ENCODE measurements at regions not wholly inside any gene's neighbourhood (a gene's known extent, or its start where the extent isn't known, plus 50 kb on each side); places are given as distances from the start of the nearest gene placed in this dataset.
"Not testable (repeated sequence)": the region's sequence is repeated elsewhere in the genome, so short reads cannot be mapped to it uniquely, and the experiment has no call there.

DNA sequence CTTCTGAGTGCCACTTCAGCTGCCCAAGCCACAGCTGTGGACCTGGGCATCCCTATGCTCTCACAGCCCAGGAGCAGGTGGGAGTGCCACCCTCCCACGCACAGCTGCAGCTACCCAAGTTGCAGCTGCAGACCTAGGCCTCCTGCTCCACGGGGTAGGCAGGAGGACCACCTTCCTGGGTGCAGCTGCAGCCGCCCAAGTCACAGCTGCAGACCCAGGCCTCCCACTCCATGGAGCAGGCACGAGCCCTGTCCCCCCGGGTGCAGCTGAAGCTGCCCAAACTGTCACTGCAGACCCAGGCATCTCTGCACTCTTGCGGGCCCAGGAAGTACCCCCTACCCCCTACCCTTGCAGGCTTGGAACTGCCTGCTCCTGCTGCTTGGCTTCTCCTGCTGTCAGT lies 260.2 kb downstream of the XPNPEP1 start:
- Histone ChIP-seq H3K79me1 (ENCODE audit: low read depth, low read length) (no peaks in the 10 kb centered on the region), H3K27me3 (replicated peaks in 1 of 4; ENCODE audit: control insufficient read depth in 3 of 4, extremely low read depth in 1 of 4, insufficient read depth in 3 of 4, low read length in 3 of 4) (no peaks in the 10 kb centered on the region), H2AFZ (ENCODE audit: low read length) (no peak overlapping the region), H4K20me1 (replicated peaks in 1 of 2; ENCODE audit: control insufficient read depth in 1 of 2, insufficient read depth in 2 of 2, low read length in 2 of 2) (no peaks in the 10 kb centered on the region), H4K8ac (ENCODE audit: extremely low read depth, insufficient read depth, low read length) (no peak overlapping the region; the same call in 1 of the 2 replicates), H2BK15ac (ENCODE audit: low read length) (no peak overlapping the region), H2BK5ac (ENCODE audit: low read depth, low read length) (no peak overlapping the region), H4K5ac (ENCODE audit: insufficient read length, low read depth, low read length) (no peak overlapping the region), H4K91ac (replicated peaks; ENCODE audit: insufficient read length, low read length) (no peak overlapping the region), H3K4ac (replicated peaks; ENCODE audit: insufficient read length, low read depth, low read length) (no peak overlapping the region), H3K4me2 (ENCODE audit: insufficient read depth in 1 of 2, low read depth in 2 of 2, low read length in 2 of 2) (no peak overlapping the region), H3K9me3 (ENCODE audit: insufficient read depth in 2 of 2, low read depth in 1 of 2, low read length in 1 of 2) (no peaks in the 10 kb centered on the region; a peak in 1 of 4 replicates), H3K36me3 (ENCODE audit: control insufficient read depth in 2 of 4, insufficient read depth in 4 of 4, low read length in 3 of 4) (no peaks in the 10 kb centered on the region), H3K4me3 (ENCODE audit: extremely low read depth in 1 of 4, insufficient read depth in 2 of 4, low read depth in 3 of 4, low read length in 4 of 4) (no peak overlapping the region), H3K9ac (replicated peaks in 1 of 4; ENCODE audit: extremely low read depth in 1 of 4, low read depth in 3 of 4, low read length in 3 of 4) (no peak overlapping the region), H3K27ac (ENCODE audit: low read depth, low read length) (no peak overlapping the region), H3K56ac (replicated peaks; ENCODE audit: insufficient read length, low read depth, low read length) (no peak overlapping the region), H3K79me2 (ENCODE audit: control insufficient read depth in 1 of 2, insufficient read depth in 2 of 2, low read length in 2 of 2) (no peaks in the 10 kb centered on the region), H2BK20ac (ENCODE audit: low read length) (no peak overlapping the region), H2AK5ac (ENCODE audit: low read depth, low read length) (no peak overlapping the region), H3K23ac (ENCODE audit: insufficient read length) (no peak overlapping the region), H2BK120ac (replicated peaks; ENCODE audit: low read depth, low read length) (no peak overlapping the region), H3K23me2 (ENCODE audit: low read depth, low read length) (no peaks in the 10 kb centered on the region), H2BK12ac (ENCODE audit: low read depth, low read length) (no peak overlapping the region), H3K14ac (ENCODE audit: insufficient read length) (no peak overlapping the region), H3K18ac (ENCODE audit: extremely low read depth, low read length) (no peak overlapping the region), H3K4me1 (replicated peaks in 1 of 4; ENCODE audit: control insufficient read depth in 3 of 4, insufficient read depth in 4 of 4, low read length in 3 of 4) (no peaks in the 10 kb centered on the region)
- CTCF ChIA-PET (ENCODE audit: partially characterized antibody), result interaction anchor here (0.6 to 0.8 kb wide), 2 partner anchors 21 to 728 kb away, joined by 3 read pairs; no protein-coding TSS in a partner anchor
- FAIRE-seq (no peak), DNase-seq (ENCODE audit: low read depth in 1 of 2, low spot score in 2 of 2) (no peak)
- POLR2A ChIA-PET (ENCODE audit: partially characterized antibody), result no interaction called here
- 76% methylated on average over 3 of the region's 6 CpGs; no CpG with 5 or more reads in 1 of the 2 experiments for WGBS, 2 experiments (ENCODE audit: extremely low coverage in 1 of 2, insufficient coverage in 1 of 2, insufficient read length in 1 of 2, insufficient replicate concordance in 2 of 2, low coverage in 1 of 2, low lambda C conversion rate in 2 of 2, missing lambda C conversion rate in 1 of 2)
- TF ChIP-seq CTBP2 (IDR thresholded peaks at IDR 0.05; ENCODE audit: borderline replicate concordance, insufficient read depth, insufficient read length, low read length), result no peak

DNA sequence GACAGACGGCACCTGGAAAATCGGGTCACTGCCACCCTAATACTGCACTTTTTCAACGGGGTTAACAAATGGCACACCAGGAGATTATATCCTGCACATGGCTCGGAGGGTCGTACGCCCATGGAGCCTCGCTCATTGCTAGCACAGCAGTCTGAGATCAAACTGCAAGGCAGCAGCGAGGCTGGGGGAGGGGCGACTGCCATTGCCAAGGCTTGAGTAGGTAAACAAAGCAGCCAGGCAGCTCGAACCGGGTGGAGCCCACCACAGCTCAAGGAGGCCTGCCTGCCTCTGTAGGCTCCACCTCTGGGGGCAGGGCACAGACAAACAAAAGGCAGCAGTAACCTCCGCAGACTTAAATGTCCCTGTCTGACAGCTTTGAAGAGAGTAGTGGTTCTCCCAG lies 270.7 kb downstream of the XPNPEP1 start:
- H2BK20ac ChIP-seq (ENCODE audit: low read length); H4K5ac ChIP-seq (ENCODE audit: insufficient read length, low read depth, low read length); H3K56ac ChIP-seq (replicated peaks; ENCODE audit: insufficient read length, low read depth, low read length); H4K91ac ChIP-seq (replicated peaks; ENCODE audit: insufficient read length, low read length); H3K9ac ChIP-seq (replicated peaks in 1 of 4; ENCODE audit: extremely low read depth in 1 of 4, low read depth in 3 of 4, low read length in 3 of 4); H2AFZ ChIP-seq (ENCODE audit: low read length); H3K4me3 ChIP-seq (ENCODE audit: extremely low read depth in 1 of 4, insufficient read depth in 2 of 4, low read depth in 3 of 4, low read length in 4 of 4); H2BK15ac ChIP-seq (ENCODE audit: low read length); H2BK5ac ChIP-seq (ENCODE audit: low read depth, low read length); H3K4me1 ChIP-seq (replicated peaks in 1 of 4; ENCODE audit: control insufficient read depth in 3 of 4, insufficient read depth in 4 of 4, low read length in 3 of 4); H2BK120ac ChIP-seq (replicated peaks; ENCODE audit: low read depth, low read length); H3K27ac ChIP-seq (ENCODE audit: low read depth, low read length); H3K14ac ChIP-seq (ENCODE audit: insufficient read length); H3K4me2 ChIP-seq (ENCODE audit: insufficient read depth in 1 of 2, low read depth in 2 of 2, low read length in 2 of 2); H3K9me3 ChIP-seq (ENCODE audit: insufficient read depth in 2 of 2, low read depth in 1 of 2, low read length in 1 of 2); H3K23ac ChIP-seq (ENCODE audit: insufficient read length); H3K79me2 ChIP-seq (ENCODE audit: control insufficient read depth in 1 of 2, insufficient read depth in 2 of 2, low read length in 2 of 2); H2AK5ac ChIP-seq (ENCODE audit: low read depth, low read length); FAIRE-seq; H3K79me1 ChIP-seq (ENCODE audit: low read depth, low read length); H3K4ac ChIP-seq (replicated peaks; ENCODE audit: insufficient read length, low read depth, low read length); H3K23me2 ChIP-seq (ENCODE audit: low read depth, low read length); H3K36me3 ChIP-seq (ENCODE audit: control insufficient read depth in 2 of 4, insufficient read depth in 4 of 4, low read length in 3 of 4); H2BK12ac ChIP-seq (ENCODE audit: low read depth, low read length); H3K18ac ChIP-seq (ENCODE audit: extremely low read depth, low read length); H4K20me1 ChIP-seq (replicated peaks in 1 of 2; ENCODE audit: control insufficient read depth in 1 of 2, insufficient read depth in 2 of 2, low read length in 2 of 2); CTCF ChIA-PET (ENCODE audit: partially characterized antibody); POLR2A ChIA-PET (ENCODE audit: partially characterized antibody); H4K8ac ChIP-seq (ENCODE audit: extremely low read depth, insufficient read depth, low read length); DNase-seq (ENCODE audit: low read depth in 1 of 2, low spot score in 2 of 2); H3K27me3 ChIP-seq (replicated peaks in 1 of 4; ENCODE audit: control insufficient read depth in 3 of 4, extremely low read depth in 1 of 4, insufficient read depth in 3 of 4, low read length in 3 of 4): not testable (repeated sequence)
- 92% methylated on average over 11 of the region's 12 CpGs; no CpG with 5 or more reads in 1 of the 2 experiments for WGBS, 2 experiments (ENCODE audit: extremely low coverage in 1 of 2, insufficient coverage in 1 of 2, insufficient read length in 1 of 2, insufficient replicate concordance in 2 of 2, low coverage in 1 of 2, low lambda C conversion rate in 2 of 2, missing lambda C conversion rate in 1 of 2)
